ENCODE measurements at regions not wholly inside any gene's neighbourhood (a gene's known extent, or its start where the extent isn't known, plus 50 kb on each side); places are given as distances from the start of the nearest gene placed in this dataset.

DNA sequence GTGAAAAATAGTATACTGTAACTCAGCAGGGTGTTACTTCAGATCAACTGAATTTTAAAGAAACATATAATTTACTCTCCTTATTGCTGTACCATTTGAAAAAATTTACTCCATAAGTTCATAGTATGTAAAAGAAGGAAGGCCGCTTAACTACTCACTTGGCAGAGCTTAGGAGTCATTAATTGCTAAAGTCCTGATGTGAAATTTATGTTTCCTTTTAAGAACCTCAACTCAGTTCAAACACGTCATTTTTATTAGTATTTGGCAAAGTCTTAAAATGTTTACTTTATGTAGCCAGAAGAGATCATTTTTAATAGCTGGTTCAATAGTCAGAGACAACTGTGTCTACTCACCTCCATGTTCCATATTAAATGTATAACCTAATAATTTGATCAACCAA is 268.6 kb downstream of the CDH10 start:
- no peaks in the 10 kb centered on the region for H3K9me3 ChIP-seq
- 45 to 53% methylated on average over 2 of the region's 2 CpGs for WGBS, 2 donors (ENCODE audit: low coverage in 1 of 2)
- no peaks in the 10 kb centered on the region for H3K27me3 ChIP-seq
- no peak for ATAC-seq
- H3K36me3 ChIP-seq, result no peaks in the 10 kb centered on the region
- no peak overlapping the region for H3K27ac ChIP-seq
- no peak for TF ChIP-seq POLR2AphosphoS5 (IDR thresholded peaks at IDR 0.05)
- no peak for TF ChIP-seq EP300 (IDR thresholded peaks at IDR 0.05)
- TF ChIP-seq, protein P1, sequence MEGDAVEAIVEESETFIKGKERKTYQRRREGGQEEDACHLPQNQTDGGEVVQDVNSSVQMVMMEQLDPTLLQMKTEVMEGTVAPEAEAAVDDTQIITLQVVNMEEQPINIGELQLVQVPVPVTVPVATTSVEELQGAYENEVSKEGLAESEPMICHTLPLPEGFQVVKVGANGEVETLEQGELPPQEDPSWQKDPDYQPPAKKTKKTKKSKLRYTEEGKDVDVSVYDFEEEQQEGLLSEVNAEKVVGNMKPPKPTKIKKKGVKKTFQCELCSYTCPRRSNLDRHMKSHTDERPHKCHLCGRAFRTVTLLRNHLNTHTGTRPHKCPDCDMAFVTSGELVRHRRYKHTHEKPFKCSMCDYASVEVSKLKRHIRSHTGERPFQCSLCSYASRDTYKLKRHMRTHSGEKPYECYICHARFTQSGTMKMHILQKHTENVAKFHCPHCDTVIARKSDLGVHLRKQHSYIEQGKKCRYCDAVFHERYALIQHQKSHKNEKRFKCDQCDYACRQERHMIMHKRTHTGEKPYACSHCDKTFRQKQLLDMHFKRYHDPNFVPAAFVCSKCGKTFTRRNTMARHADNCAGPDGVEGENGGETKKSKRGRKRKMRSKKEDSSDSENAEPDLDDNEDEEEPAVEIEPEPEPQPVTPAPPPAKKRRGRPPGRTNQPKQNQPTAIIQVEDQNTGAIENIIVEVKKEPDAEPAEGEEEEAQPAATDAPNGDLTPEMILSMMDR (IDR thresholded peaks at IDR 0.05), result no peak
- no peak for TF ChIP-seq POLR2A (IDR thresholded peaks at IDR 0.05)
- H3K4me1 ChIP-seq, result no peaks in the 10 kb centered on the region
- H3K4me3 ChIP-seq, result no peak overlapping the region

- H3K9me3 ChIP-seq, result no peaks in the 10 kb centered on the region
- no peaks in the 10 kb centered on the region for H3K36me3 ChIP-seq
- no peaks in the 10 kb centered on the region for H3K4me1 ChIP-seq
- no peak overlapping the region for H3K27ac ChIP-seq
- 65 to 68% methylated on average over 4 to 6 of the region's 6 CpGs for WGBS, 2 donors (ENCODE audit: low coverage in 1 of 2)
- TF ChIP-seq POLR2AphosphoS5 (IDR thresholded peaks at IDR 0.05) (no peak), POLR2A (IDR thresholded peaks at IDR 0.05) (no peak), EP300 (IDR thresholded peaks at IDR 0.05) (no peak)
- TF ChIP-seq, protein P1 (IDR thresholded peaks at IDR 0.05), result no peak
- H3K27me3 ChIP-seq, result no peaks in the 10 kb centered on the region
- ATAC-seq, result no peak
- H3K4me3 ChIP-seq, result no peak overlapping the region
Measured at GRCh38 chr5:24376616-24377015, 268.2 kb downstream of the CDH10 start.

GRCh38 chr5:24381861-24382489 is 262.8 kb downstream of the CDH10 start:
- WGBS, 2 donors (ENCODE audit: low coverage in 1 of 2), result 5 to 12% methylated on average over 5 of the region's 5 CpGs
- no peaks in the 10 kb centered on the region for H3K36me3 ChIP-seq

GRCh38 chr5:24385070-24385469 is 259.7 kb downstream of the CDH10 start:
- H3K27ac ChIP-seq, result no peak overlapping the region
- no peaks in the 10 kb centered on the region for H3K27me3 ChIP-seq
- peaks cover 0 to 17% (median 0%) of the 10 kb centered on the region in 3 donors for H3K9me3 ChIP-seq
- no peaks in the 10 kb centered on the region for H3K36me3 ChIP-seq
- TF ChIP-seq, protein P1 (IDR thresholded peaks at IDR 0.05), result no peak
- TF ChIP-seq POLR2A (IDR thresholded peaks at IDR 0.05) (no peak), POLR2AphosphoS5 (IDR thresholded peaks at IDR 0.05) (no peak), EP300 (IDR thresholded peaks at IDR 0.05) (no peak)
- no peak overlapping the region for H3K4me3 ChIP-seq
- no peaks in the 10 kb centered on the region for H3K4me1 ChIP-seq
- no peak for ATAC-seq
- WGBS, 2 donors (ENCODE audit: low coverage in 1 of 2), result 47 to 53% methylated on average over 3 of the region's 3 CpGs

More at GRCh38 chr5:24381861-24382489, 262.8 kb downstream of the CDH10 start:
- ATAC-seq, result no peak
- no peak for TF ChIP-seq POLR2A (IDR thresholded peaks at IDR 0.05)
- TF ChIP-seq, protein P1 (IDR thresholded peaks at IDR 0.05), result no peak
- no peak for TF ChIP-seq EP300 (IDR thresholded peaks at IDR 0.05)
- TF ChIP-seq POLR2AphosphoS5 (IDR thresholded peaks at IDR 0.05), result no peak
- Histone ChIP-seq H3K9me3 (peaks cover 0 to 1% (median 0%) of the 10 kb centered on the region in 3 donors), H3K27ac (no peak overlapping the region), H3K4me1 (no peaks in the 10 kb centered on the region), H3K27me3 (no peaks in the 10 kb centered on the region), H3K4me3 (no peak overlapping the region)

DNA sequence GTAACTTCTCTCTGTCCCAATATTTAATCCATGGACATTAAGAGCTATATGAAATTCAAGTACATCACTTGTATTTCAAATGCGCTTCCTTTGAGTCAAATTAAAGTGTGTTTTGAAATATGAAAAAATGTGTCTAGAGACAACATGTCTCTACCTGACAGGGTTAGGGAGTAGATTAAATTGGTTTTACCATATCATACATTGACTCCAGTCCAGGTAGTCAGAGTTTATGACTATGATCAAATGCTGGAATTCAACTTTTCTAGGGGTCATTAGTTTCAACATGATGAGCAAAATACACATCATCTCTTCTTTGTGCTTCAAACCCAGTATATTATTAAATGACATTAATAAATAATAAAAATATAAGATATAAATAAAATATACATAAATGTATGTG is 259.2 kb downstream of the CDH10 start:
- ATAC-seq, result no peak
- WGBS, 2 donors (ENCODE audit: low coverage in 1 of 2), result 79 to 100% methylated on average over 1 of the region's 1 CpG
- no peaks in the 10 kb centered on the region for H3K36me3 ChIP-seq
- peaks cover 0 to 17% (median 0%) of the 10 kb centered on the region in 3 donors for H3K9me3 ChIP-seq
- TF ChIP-seq, protein P1 (IDR thresholded peaks at IDR 0.05), result no peak
- TF ChIP-seq EP300 (IDR thresholded peaks at IDR 0.05) (no peak), POLR2A (IDR thresholded peaks at IDR 0.05) (no peak), POLR2AphosphoS5 (IDR thresholded peaks at IDR 0.05) (no peak)
- no peaks in the 10 kb centered on the region for H3K4me1 ChIP-seq
- no peaks in the 10 kb centered on the region for H3K27me3 ChIP-seq
- no peak overlapping the region for H3K4me3 ChIP-seq
- no peak overlapping the region for H3K27ac ChIP-seq

Data from gastroesophageal sphincter (tissue), 4 donors.